ENCODE measurements at regions not wholly inside any gene's neighbourhood (a gene's known extent, or its start where the extent isn't known, plus 50 kb on each side); places are given as distances from the start of the nearest gene placed in this dataset.

- no peak for TF ChIP-seq CTCF (IDR thresholded peaks at IDR 0.05)
- no peak for TF ChIP-seq POLR2A (IDR thresholded peaks at IDR 0.05)
Observed at GRCh38 chr18:33924576-33924975, 300.1 kb downstream of the NOL4 start.
